ENCODE measurements at regions not wholly inside any gene's neighbourhood (a gene's known extent, or its start where the extent isn't known, plus 50 kb on each side); places are given as distances from the start of the nearest gene placed in this dataset.

DNA sequence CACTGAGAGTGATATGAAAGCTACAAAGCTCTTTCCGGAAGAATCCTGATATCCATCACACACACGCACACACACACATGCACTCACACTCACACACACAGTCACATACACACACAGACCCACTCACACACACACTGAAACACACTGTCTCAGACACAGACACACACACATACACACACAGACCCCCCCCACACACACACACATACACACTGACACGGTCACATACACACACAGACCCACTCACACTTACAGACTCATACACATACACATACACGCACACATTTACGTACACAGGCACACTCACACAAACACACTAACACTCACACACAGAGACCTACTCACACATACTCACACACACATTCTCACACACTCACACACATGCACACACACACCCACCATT is 58.6 kb downstream of the LIG4 start:
- DNase-seq (ENCODE audit: low spot score) = no peak

DNA sequence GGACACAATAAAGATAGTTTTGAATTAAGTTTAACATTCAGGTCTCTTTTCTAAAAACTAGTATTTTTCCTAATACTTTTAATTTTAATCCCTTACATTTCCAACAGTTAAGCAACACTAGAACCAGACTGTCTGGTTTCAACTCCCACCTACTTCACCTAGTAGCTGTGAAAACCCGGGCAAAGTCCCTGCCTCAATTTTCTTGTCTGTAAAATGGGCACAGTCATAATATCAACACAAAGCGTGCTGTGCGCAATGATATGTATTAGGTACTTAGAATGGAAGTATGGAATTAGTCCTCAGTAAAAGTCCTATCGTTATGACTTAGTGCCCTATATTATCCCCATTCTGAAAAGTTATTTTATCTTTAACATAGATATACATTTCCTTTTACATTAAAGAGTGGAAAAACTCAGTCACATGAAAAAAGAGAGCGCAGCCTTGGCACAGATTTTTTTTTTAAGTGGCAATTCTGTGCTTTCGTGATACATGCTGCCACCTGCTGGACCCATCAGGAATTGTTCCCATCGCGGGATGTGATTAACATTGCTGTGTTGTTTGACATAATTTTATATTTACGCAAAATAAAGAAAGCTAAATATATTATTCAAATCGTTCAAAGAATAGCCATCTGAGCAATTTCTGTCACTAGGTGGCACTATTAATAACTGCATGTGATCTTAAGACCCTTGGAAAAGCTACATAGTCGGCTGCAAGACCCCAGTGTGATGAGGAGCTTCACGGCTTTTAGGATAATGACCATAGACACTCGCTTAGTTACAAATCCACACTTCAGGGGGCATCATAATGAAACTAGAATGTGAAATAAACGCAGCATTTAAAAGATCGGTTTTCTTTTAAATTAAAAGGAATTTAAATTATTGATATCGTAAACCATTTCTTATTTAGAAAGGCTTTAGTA is 59.9 kb downstream of the LIG4 start:
- DNase-seq (ENCODE audit: low spot score) = peak; percentile 53

DNA sequence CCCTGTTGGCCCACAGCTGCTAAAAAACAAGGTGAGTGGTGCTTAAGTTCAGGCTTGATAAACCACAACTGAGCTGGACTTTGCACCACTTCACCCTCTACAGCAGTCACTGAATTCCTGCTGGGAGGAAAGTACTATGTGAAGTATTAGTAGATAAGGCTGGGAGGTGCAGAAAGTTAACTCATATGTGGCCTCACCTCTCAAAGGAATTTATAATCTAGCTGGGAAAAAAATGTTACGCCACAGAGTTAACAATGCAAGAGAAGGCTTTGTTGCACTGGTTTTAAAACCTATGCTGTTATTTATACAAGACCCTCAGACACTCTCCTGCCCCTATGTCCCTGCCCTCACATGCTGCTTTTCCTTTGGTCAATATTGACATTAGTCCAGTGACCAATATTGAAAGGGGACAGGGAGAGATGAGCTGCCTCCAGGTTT is 60.9 kb downstream of the LIG4 start:
- no peak for DNase-seq (ENCODE audit: low spot score)

DNA sequence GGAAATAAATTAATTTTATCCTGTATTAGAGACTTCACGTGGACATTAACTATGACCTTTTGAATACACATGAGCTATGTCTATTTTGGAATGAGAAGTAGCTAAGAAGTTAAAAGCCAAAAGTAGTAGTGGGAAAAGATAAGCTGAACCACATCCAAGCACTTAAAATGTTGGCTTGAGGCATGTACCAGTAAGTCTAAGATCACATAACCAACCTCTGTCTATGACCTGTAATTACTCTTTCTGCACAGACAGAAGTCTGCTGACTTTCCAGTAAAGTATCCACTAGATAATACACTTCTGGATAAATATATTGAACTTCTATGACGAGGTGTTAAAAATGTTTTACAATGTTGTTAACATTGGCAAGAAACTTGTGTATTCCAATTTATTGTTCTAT is 68.7 kb downstream of the LIG4 start:
- no peak for DNase-seq (ENCODE audit: low spot score)

DNA sequence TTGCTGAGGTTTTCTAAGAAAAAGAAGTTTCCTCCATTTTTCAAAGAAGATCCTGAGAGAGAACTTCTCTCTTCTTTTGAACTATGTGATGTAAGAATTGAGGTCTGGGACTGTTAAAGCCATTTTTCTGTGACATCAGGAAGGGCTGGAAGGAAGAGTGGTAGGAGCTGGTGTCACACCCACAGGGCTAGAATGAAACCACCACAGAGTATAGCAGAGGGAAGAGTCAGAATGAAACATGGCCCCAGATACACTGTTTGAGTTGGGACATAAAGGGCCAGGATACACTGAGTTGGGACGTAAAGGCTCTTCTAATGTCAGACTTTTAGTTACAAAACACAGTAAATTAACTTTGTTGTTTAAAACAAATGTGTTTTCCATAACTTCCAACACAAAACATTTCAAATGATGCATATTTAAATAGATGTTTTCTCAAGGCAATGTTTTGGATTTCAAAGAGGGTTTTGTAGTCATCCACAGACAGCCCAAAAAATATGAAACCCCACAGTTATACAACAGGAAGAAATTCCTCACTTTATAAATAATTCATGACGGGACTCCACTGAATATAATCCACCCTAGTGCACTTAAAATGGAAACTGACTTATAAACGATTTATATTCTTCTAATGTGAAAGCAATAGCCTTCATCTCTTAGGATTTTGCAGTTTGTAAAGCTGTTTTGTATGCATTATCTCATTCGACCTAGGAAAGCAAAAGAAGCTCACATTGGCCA is 72.5 kb downstream of the LIG4 start:
- DNase-seq (ENCODE audit: low spot score) = no peak

DNA sequence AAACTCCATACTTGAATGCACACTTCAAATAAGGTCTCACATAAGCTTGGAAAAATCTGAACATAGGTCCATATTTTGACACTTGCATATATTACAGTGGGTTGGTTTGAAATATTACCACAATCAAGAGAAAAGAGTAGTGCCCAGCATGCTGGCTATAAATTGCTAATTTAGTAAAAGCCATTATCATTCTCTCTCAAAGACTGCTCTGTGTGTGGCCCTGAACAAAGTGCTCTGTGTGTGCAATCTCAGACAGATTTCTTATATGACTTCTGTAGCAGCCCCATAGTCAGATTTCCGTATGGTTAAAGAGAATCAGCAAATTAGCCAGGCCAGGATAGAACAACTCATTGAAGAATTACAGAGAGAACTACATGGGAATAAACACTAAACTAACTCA is 78.2 kb downstream of the LIG4 start:
- DNase-seq (ENCODE audit: low spot score) = no peak

DNA sequence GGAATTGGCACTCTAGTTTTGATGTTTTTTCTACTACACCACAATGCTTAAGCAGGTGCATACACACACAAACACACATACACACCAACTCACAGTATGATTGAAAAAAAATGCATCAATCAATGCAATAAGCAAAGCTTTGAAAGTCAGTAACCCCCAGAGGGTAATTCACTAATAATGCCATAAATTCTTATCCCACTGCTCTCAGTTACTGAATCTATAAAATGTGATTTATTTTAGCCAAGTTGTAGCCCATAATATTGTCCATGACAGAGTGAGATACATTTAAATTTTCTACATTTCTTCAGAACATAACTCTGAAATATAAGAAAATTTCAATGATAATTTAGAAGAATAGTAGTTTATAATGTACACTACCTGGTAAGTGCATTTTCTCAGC is 87.9 kb downstream of the LIG4 start:
- DNase-seq (ENCODE audit: low spot score) = no peak

DNA sequence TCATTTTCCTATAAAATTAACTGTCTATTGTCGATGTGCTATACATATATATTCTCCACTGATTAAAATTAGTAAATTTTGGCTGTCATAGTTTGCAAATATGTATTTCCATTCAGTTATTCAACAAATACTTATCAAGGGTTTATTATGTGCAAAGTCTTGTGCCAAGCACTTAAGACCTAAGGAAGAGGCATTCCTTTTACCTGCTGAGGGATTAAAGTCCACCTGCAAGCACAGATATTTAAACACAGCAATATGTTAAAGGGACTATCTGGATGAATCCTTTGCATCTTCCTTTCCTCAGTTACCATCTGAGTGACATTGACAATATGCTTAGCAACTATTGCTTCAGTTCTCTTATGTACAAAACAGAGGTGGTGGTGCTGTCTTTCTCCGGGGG is 89.3 kb downstream of the LIG4 start:
- no peak for DNase-seq (ENCODE audit: low spot score)

DNA sequence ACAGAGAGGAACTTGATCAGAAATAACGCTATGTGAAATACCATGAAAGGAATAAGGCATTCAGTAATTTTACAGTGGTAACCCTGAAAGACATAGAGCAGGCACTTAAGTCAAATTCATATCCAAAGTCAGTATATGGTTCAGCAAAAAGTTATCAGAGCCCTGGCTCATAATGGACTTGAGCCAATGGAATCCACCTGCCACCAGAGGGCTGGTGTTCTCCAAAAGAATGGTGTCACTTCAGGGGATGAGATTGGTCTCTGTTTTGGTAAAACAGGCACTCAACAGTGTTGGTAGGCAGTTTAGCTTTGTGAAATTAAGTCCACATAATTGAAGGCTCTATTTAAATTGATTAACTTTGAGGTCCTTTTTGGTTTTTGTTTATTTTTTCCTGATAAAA is 93.9 kb downstream of the LIG4 start:
- DNase-seq (ENCODE audit: low spot score) = no peak

DNA sequence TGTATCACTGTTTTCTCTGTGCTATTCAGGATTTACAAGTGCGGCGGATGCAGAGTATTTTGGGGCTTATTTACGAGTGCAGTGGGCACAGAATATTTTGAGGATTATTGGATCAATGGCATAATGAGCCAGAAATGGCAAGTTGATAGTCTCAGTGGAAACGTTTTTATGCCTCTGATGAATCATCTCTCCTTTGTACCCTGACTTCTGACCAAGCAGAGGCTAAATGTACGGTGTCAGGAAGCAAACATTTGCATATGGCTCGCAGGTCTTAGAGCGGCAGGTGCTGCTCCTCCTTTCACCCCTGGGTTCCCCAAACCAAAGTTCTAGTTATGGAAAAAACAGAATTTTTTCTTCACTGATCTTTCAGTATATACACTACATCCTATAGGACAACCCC is 94.5 kb downstream of the LIG4 start:
- DNase-seq (ENCODE audit: low spot score) = no peak

DNA sequence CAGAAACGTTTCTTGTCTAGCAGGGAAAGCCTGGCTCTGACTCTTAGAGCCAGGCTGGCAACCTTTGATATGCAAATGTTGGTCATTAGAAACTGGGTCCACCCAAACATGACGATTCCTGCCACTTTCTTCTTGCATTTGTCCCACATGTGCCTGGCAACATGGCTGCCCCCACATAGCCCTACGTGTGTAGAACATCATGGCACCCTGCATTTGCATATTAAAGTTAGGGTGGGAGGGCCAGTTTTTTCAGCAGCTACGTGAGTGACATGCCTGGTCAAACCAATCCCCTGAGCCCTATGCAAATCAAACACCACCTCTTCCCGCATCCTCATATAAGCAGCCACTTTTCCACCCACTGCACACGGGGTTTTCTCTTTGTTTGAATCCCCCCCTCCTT is 95.0 kb downstream of the LIG4 start:
- DNase-seq (ENCODE audit: low spot score) = peak; percentile 17

DNA sequence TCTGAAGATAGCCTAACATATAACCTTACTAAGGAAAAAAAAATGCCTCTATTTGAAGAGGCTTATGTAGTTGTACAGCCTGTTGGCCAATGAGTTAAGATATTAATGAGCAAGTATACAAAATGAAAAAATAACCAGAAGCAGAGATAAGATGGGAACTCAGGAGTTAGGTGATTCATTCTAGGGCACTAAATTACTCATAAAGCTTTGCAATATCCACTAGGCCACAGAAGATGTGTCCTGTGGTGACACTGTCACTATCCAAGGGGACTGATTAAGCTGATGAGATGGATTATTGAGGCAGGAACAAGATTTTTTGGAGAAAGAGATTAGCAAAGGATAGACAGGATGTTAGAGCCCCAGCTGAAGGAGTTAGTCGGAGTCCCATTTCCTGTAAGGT is 99.6 kb downstream of the LIG4 start:
- no peak for DNase-seq (ENCODE audit: low spot score)

DNA sequence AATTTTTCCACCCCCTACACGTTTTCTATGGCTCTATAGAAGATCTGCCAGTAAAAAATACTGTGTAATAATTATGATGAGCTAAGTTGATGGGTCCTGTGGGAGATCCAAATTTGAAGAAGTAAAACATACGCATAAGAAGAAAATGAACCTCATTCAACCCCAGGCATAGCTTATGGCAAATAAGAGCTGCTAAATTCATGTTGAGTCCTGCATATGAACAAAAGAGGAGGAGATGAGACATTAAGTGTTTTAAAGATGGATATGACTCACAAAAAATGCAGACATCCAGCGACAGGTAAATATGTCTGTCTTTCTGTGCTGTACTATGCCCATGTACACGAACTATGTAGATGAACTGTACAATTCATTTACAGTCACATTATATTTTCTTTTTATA is 101.9 kb downstream of the LIG4 start:
- no peak for DNase-seq (ENCODE audit: low spot score)

DNA sequence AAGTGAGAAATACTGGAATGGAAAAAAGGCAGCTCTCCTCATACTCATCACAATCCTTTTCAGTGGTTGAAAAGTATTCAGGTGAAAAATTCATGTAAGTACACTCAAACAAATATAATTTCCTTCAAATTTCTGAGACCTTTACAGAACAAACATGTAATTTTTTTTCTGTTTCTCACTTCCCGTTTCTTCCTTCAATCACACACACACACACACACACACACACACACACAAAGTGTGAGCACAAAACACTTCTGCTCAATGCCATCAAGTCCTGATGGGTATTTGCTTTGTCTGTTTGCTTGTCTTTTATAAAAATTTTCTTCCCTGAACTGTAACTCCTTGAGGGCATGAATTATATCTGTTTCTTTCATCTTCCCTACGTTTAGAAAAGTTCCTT is 110.6 kb downstream of the LIG4 start:
- DNase-seq (ENCODE audit: low spot score) = no peak

DNA sequence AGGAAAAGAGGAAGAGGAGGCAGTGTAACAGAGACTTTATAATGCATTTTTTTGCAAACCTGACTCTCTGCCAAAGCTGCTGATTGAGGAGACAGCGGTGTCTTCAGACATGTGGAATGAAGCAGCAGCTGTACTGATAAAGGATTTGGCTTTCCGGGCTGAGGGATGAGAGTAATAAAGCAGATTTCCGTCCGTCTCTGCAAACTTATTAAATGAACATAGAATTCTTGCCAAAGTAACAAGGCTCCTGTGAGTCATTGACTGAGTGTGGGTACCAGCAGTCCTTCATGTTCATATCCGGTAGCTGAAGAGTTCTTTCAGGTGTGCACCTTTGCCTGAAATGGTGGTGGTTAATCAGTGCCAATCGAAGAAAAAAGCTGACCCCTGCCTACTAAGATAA is 112.6 kb downstream of the LIG4 start:
- DNase-seq (ENCODE audit: low spot score) = no peak

DNA sequence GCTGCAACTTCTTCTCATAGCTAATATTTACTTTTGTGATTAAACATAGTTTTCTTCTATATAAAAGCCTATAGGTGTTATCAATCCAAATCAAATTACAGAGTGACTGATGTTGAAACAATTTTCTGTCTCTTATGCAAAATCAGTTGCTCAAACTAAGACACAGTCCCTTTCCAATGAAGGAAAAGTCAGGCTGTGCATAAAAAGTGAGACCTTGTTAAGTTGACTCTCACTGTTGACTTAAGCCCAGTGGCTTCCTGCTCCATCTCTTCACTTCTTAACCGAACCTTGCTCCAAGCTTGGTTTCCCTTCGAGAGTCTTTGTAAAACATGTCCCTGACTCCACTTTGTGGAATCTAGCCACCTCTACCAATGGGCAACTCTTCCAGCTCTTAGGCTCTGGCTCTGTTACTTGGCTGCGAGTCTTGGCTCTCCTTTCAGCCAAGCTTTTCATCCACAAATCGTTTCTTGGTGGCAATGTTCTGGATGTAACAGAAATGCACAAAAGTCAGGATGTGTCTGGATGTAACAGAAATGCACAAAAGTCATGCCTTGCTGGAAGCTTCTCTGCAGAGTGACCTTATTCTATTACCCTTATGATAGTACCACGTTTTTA is 118.9 kb downstream of the LIG4 start:
- no peak for DNase-seq (ENCODE audit: low spot score)

DNA sequence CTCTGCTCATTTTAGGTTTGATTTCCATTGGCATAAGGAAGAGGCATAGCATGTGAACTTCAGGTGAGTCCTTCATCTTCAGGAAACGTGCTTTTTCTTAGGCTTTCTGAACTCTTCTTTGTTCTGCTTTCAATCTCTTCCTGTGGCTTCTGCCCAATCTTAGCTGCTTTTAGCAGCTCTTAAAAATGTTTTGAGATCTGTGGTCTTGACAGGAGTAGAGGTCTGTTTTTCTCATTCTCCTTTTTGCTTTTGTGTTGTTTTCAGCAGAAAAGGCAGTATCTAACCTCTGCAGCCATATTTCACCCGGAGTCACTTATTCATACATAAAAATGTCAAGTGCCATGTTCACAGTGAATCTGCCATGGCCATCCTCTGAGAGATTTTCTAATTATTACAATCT is 120.3 kb downstream of the LIG4 start:
- no peak for DNase-seq (ENCODE audit: low spot score)

DNA sequence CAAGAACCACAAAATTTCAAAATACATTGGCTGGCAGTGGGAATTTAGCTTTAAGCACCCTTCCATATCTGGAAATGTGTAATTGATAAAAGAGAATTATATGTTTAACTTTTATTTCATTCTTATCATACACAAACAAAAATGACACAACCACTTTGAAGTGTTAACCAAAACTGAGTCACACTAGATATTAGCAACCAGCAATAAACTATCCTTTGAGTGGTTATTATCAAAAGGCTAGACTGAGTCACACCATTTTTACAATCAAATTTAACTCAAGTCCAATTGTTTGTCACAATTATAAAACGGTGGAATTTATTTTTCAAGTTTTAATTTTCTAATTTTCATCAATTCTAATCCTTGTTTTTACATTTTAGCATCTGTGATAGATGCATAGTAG is 121.7 kb downstream of the LIG4 start:
- DNase-seq (ENCODE audit: low spot score) = no peak

DNA sequence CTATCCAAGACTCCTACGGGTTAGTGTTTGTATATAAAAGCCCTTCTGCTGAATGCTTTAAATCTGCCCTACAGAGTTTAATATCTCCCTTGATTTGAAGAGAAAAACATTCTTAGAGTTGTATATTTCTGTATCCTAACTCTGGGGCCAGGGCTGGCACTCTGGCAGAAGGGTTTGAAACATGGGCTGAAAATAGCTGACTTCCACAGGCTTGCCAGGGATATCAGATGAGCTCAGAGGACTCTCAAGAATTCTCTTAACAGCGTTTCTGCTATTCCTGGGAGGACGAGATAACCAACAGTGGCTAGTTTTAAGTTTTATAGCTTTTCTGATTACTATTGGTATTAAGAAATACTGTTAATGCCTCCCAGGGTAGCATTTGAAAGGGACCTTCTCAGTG is 127.5 kb downstream of the LIG4 start:
- DNase-seq (ENCODE audit: low spot score) = no peak

DNA sequence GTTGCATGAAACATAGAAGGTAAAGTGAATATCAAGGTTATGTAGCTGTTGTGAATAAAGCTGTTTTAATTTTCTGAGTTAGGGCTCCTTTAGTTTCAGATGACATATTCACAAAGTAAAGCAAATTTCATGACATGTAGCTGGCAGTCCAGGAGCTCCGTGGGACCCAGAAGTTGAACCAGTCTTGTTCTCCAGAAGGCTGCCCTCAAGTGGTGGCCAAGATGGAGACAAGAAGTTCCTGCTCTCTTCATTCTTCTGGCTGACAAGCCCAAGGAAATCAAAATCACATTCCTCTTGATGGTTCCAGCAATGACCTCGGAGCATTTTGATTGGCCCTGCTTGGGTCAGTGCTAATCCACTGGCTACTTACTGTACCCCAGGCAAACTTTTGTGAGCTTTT is 128.7 kb downstream of the LIG4 start:
- no peak for DNase-seq (ENCODE audit: low spot score)

DNA sequence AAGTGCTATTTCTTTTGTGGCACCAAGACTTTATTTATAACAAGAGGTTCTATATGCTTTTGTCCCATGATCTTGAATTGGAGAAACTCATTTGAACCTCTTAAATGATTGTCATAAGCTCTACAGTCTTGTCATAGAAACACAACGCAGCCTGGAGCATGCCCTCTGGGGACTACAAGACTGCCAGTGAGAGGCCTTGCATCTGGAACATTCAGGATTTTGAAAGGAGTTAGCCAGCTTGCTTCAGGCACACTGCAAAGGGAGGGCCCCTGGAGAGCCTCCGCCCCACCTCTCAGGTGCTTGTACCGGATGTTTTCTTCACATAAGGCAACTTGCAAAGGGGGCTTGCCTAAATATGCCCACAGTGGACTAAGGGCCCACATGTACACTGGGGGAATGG is 130.5 kb downstream of the LIG4 start:
- DNase-seq (ENCODE audit: low spot score) = no peak

DNA sequence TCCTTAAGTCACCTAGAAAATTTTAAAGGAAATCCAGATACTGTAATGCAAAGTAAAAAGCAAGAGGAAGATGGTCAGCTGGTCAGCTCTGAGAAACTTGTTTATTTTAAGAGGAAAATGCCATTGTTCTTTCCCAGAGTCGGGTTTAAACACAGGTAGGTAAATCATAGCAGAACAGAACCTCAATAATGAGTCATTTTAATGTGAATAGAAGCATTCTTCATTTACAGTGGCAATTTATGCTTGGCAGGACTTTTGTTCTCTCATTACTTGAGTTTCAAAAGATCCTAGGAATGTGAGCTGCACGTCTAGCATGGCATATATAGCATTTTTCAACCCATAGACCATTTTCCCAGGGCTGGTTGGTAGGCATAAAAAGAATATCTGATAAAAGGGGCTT is 132.3 kb downstream of the LIG4 start:
- no peak for DNase-seq (ENCODE audit: low spot score)

DNA sequence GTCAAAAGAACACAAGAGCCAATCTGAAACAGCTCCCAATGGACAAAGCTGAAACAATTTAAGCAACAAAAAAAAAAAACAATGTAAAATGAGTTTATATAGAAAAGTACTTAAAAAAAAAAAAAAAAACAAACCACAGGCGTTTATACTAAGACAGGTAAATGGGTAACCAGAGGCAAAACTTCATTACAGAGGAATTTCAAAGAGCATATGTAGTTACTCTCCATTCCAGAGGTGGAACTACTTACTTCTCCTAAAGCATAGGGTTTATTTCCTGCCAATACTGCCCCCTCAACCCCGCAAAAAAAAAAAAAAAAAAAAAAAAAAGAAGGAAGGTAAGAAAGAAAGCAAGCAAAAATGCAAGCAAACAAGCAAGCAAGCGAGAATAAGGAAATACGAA is 132.9 kb downstream of the LIG4 start:
- no peak for DNase-seq (ENCODE audit: low spot score)

All from Ammon's horn (tissue), 1 donor.